ENCODE measurements at regions not wholly inside any gene's neighbourhood (a gene's known extent, or its start where the extent isn't known, plus 50 kb on each side); places are given as distances from the start of the nearest gene placed in this dataset.
A peak's percentile ranks its signal among the peaks of the same experiment; 100 is the strongest.

DNA sequence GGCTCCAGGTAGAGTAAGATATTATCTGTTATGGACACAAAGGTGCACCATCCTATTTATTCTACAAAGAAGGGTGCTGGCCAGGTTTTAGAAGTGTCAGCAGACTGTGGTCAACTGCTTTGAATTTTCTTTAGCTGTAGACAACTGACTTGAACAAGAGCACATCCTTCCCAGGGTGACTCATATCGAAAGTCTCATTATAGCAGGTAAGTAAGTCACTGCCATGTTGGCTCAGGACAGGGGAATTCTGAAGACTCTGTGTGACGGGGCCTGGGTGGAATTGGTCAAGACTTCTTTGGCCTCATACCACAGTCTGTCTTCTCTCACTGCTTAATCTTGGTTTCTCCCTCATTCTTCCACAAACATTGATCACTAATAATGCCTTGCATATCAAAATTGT, 214.5 kb upstream of the CDH9 start (continued):
- TF ChIP-seq, protein P1, sequence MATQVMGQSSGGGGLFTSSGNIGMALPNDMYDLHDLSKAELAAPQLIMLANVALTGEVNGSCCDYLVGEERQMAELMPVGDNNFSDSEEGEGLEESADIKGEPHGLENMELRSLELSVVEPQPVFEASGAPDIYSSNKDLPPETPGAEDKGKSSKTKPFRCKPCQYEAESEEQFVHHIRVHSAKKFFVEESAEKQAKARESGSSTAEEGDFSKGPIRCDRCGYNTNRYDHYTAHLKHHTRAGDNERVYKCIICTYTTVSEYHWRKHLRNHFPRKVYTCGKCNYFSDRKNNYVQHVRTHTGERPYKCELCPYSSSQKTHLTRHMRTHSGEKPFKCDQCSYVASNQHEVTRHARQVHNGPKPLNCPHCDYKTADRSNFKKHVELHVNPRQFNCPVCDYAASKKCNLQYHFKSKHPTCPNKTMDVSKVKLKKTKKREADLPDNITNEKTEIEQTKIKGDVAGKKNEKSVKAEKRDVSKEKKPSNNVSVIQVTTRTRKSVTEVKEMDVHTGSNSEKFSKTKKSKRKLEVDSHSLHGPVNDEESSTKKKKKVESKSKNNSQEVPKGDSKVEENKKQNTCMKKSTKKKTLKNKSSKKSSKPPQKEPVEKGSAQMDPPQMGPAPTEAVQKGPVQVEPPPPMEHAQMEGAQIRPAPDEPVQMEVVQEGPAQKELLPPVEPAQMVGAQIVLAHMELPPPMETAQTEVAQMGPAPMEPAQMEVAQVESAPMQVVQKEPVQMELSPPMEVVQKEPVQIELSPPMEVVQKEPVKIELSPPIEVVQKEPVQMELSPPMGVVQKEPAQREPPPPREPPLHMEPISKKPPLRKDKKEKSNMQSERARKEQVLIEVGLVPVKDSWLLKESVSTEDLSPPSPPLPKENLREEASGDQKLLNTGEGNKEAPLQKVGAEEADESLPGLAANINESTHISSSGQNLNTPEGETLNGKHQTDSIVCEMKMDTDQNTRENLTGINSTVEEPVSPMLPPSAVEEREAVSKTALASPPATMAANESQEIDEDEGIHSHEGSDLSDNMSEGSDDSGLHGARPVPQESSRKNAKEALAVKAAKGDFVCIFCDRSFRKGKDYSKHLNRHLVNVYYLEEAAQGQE (IDR thresholded peaks at IDR 0.05; ENCODE audit: unreplicated experiment): no peak
- TF ChIP-seq NANOG (IDR thresholded peaks at IDR 0.05; ENCODE audit: borderline replicate concordance): no peak
- no peak for TF ChIP-seq JUNB (IDR thresholded peaks at IDR 0.05; ENCODE audit: unreplicated experiment)
- no peak for TF ChIP-seq EZH2phosphoT487 (IDR thresholded peaks at IDR 0.05; ENCODE audit: unreplicated experiment)
- no peak for TF ChIP-seq ZNF114 (CRISPR knock-in tag; IDR thresholded peaks at IDR 0.05)
- TF ChIP-seq POLR2AphosphoS5 (IDR thresholded peaks at IDR 0.05; ENCODE audit: low read depth): no peak
- no peak for TF ChIP-seq STAT1 (IDR thresholded peaks at IDR 0.05; ENCODE audit: unreplicated experiment)
- TF ChIP-seq, protein P2, sequence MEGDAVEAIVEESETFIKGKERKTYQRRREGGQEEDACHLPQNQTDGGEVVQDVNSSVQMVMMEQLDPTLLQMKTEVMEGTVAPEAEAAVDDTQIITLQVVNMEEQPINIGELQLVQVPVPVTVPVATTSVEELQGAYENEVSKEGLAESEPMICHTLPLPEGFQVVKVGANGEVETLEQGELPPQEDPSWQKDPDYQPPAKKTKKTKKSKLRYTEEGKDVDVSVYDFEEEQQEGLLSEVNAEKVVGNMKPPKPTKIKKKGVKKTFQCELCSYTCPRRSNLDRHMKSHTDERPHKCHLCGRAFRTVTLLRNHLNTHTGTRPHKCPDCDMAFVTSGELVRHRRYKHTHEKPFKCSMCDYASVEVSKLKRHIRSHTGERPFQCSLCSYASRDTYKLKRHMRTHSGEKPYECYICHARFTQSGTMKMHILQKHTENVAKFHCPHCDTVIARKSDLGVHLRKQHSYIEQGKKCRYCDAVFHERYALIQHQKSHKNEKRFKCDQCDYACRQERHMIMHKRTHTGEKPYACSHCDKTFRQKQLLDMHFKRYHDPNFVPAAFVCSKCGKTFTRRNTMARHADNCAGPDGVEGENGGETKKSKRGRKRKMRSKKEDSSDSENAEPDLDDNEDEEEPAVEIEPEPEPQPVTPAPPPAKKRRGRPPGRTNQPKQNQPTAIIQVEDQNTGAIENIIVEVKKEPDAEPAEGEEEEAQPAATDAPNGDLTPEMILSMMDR (conservative IDR thresholded peaks at IDR 0.05; ENCODE audit: low read depth in 2 of 2): no peak
- TF ChIP-seq ZNF331 (CRISPR knock-in tag; IDR thresholded peaks at IDR 0.05; ENCODE audit: low read depth): no peak
- TF ChIP-seq, protein P3, sequence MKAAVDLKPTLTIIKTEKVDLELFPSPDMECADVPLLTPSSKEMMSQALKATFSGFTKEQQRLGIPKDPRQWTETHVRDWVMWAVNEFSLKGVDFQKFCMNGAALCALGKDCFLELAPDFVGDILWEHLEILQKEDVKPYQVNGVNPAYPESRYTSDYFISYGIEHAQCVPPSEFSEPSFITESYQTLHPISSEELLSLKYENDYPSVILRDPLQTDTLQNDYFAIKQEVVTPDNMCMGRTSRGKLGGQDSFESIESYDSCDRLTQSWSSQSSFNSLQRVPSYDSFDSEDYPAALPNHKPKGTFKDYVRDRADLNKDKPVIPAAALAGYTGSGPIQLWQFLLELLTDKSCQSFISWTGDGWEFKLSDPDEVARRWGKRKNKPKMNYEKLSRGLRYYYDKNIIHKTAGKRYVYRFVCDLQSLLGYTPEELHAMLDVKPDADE (IDR thresholded peaks at IDR 0.05): no peak
- TF ChIP-seq CREB1 (CRISPR knock-in tag; IDR thresholded peaks at IDR 0.05; ENCODE audit: low read depth): no peak

DNA sequence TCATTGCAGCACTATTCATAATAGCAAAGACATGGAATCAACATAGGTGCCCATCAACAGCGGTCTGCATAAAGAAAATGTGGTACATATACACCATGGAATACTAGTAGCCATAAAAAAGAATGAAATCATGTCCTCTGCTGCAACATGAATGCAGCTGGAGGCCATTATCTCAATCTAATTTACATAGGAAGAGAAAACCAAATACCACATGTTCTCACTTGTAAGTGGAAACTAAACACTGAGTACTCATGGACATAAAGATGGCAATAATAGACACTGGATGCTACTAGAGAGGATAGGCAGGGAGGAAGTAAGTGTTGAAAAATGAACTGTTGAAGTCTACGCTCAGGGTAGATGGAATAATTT, 203.9 kb upstream of the CDH9 start:
- 0 out of 2 replicates have a peak overlapping the region, but pooled peaks have one; percentile 5 for H2AFZ ChIP-seq
- Mint-ChIP-seq H3K9me3 (no peaks in the 10 kb centered on the region), H3K4me3 (no peak overlapping the region), H3K36me3 (ENCODE audit: low read depth) (no peaks in the 10 kb centered on the region), H3K27ac (no peak overlapping the region), H3K4me1 (no peaks in the 10 kb centered on the region), H3K27me3 (ENCODE audit: insufficient read depth, low read depth, poor library complexity) (no peaks in the 10 kb centered on the region)
- H3F3A ChIP-seq (replicated peaks; ENCODE audit: low read depth): no peaks in the 10 kb centered on the region
- H3K27me3 ChIP-seq (ENCODE audit: insufficient read depth): no peaks in the 10 kb centered on the region
- no peaks in the 10 kb centered on the region for H4K20me1 ChIP-seq (replicated peaks; ENCODE audit: insufficient read depth)
- ATAC-seq (no peak), DNase-seq (ENCODE audit: low spot score) (no peak)
- no peaks in the 10 kb centered on the region for H3K9me2 ChIP-seq (ENCODE audit: insufficient read depth)
- no peaks in the 10 kb centered on the region for H3K79me2 ChIP-seq (replicated peaks; ENCODE audit: insufficient read depth)
- no peak overlapping the region for H3K4me3 ChIP-seq
- no peaks in the 10 kb centered on the region for H3K4me1 ChIP-seq (ENCODE audit: insufficient read depth)
- no peak overlapping the region for H3K27ac ChIP-seq (ENCODE audit: low read depth)
- H3K4me2 ChIP-seq: no peak overlapping the region
- H3K36me3 ChIP-seq (ENCODE audit: insufficient read depth): no peaks in the 10 kb centered on the region
- TF ChIP-seq, protein P2 (conservative IDR thresholded peaks at IDR 0.05; ENCODE audit: low read depth in 2 of 2): no peak
- TF ChIP-seq, protein P1 (IDR thresholded peaks at IDR 0.05; ENCODE audit: unreplicated experiment): no peak
- no peak for TF ChIP-seq CREB1 (CRISPR knock-in tag; IDR thresholded peaks at IDR 0.05; ENCODE audit: low read depth)
- no peak for TF ChIP-seq EZH2 (IDR thresholded peaks at IDR 0.05; ENCODE audit: low read depth, unreplicated experiment)
- no peak for TF ChIP-seq STAT1 (IDR thresholded peaks at IDR 0.05; ENCODE audit: unreplicated experiment)

Measured in GM23338 (cell line).